WTC11 (cell line): ENCODE measurements at regions not wholly inside any gene's neighbourhood (a gene's known extent, or its start where the extent isn't known, plus 50 kb on each side); places are given as distances from the start of the nearest gene placed in this dataset.
"Not testable (repeated sequence)": the region's sequence is repeated elsewhere in the genome, so short reads cannot be mapped to it uniquely, and the experiment has no call there.

Source experiments
- ATAC-seq: fragments of 200-7000 bp; cut with Tn5 transposase; 2 replicates; pipeline ENCODE4 v1.10.0; 2021; ENCODE audit warnings: mild to moderate bottlenecking, moderate library complexity
- CTCF ChIA-PET: fragments of 300-600 bp; sonication (Branson Sonifier 250); formaldehyde crosslinking; loops from one replicate; lab custom pipeline; 2021; ENCODE audit warnings: antibody characterized with exemption; lab: Charles Lee
- POLR2A ChIA-PET: fragments of 350-600 bp; sonication (Branson Sonifier 250); formaldehyde crosslinking; loops from one replicate; lab custom pipeline; 2021; ENCODE audit warnings: antibody characterized with exemption; lab: Charles Lee
- DNase-seq: peaks from one replicate; pipeline ENCODE4 v3.0.0; 2021; ENCODE audit warnings: low spot score
- H3K27ac Mint-ChIP-seq: 2 replicates; pipeline ENCODE4 v1.8.0; 2021; ENCODE audit warnings: mixed read lengths
- H3K27me3 Mint-ChIP-seq: 2 replicates; pipeline ENCODE4 v1.8.0; 2021; ENCODE audit warnings: low read depth, mild to moderate bottlenecking, moderate library complexity, mixed read lengths
- H3K36me3 Mint-ChIP-seq: 2 replicates; pipeline ENCODE4 v1.8.0; 2021; ENCODE audit warnings: mixed read lengths
- H3K4me1 Mint-ChIP-seq: 2 replicates; pipeline ENCODE4 v1.8.0; 2022; ENCODE audit warnings: mixed read lengths
- H3K4me3 Mint-ChIP-seq: 2 replicates; pipeline ENCODE4 v1.8.0; 2021; ENCODE audit warnings: mild to moderate bottlenecking, moderate library complexity, mixed read lengths
- H3K9me3 Mint-ChIP-seq: 2 replicates; pipeline ENCODE4 v1.8.0; 2021; ENCODE audit warnings: mixed read lengths
- CREB1 ChIP-seq: sonication (generic); formaldehyde crosslinking; IDR thresholded peaks from 2 replicates; pipeline ENCODE4 v1.8.0; 2023; ENCODE audit warnings: mild to moderate bottlenecking, missing genetic modification reagents
- CREM ChIP-seq: sonication (generic); formaldehyde crosslinking; IDR thresholded peaks from 2 replicates; pipeline ENCODE4 v1.8.1; 2022; ENCODE audit warnings: mild to moderate bottlenecking, missing genetic modification reagents, moderate library complexity
- E2F1 ChIP-seq: sonication (generic); formaldehyde crosslinking; IDR thresholded peaks from 2 replicates; pipeline ENCODE4 v1.8.0; 2022; ENCODE audit warnings: mild to moderate bottlenecking, missing genetic modification reagents
- ELF4 ChIP-seq: sonication (generic); formaldehyde crosslinking; IDR thresholded peaks from 2 replicates; pipeline ENCODE4 v1.8.1; 2022; ENCODE audit warnings: low read depth, mild to moderate bottlenecking, moderate library complexity, missing genetic modification reagents
- ERG ChIP-seq: fragments of 250-450 bp; sonication (Bioruptor Pico); IDR thresholded peaks from 2 replicates; pipeline ENCODE4 v1.8.0; 2021; ENCODE audit warnings: mild to moderate bottlenecking
- FOXJ3 ChIP-seq: sonication (generic); formaldehyde crosslinking; IDR thresholded peaks from 2 replicates; pipeline ENCODE4 v1.9.0; 2021; ENCODE audit warnings: missing genetic modification reagents, mild to moderate bottlenecking, borderline replicate concordance
- GTF2I ChIP-seq: fragments of 250-450 bp; sonication (Bioruptor Pico); conservative IDR thresholded peaks from 2 replicates; pipeline ENCODE4 v1.4.0; 2021; ENCODE audit warnings: mild to moderate bottlenecking
- KAT7 ChIP-seq: sonication (generic); formaldehyde crosslinking; IDR thresholded peaks from 2 replicates; pipeline ENCODE4 v1.8.1; 2023; ENCODE audit warnings: missing genetic modification reagents, mild to moderate bottlenecking, borderline replicate concordance
- MYBL2 ChIP-seq: sonication (generic); formaldehyde crosslinking; IDR thresholded peaks from 2 replicates; pipeline ENCODE4 v1.8.1; 2023; ENCODE audit warnings: mild to moderate bottlenecking, moderate library complexity, missing genetic modification reagents
- PRDM15 ChIP-seq: sonication (generic); formaldehyde crosslinking; IDR thresholded peaks from 2 replicates; pipeline ENCODE4 v1.8.0; 2022; ENCODE audit warnings: missing genetic modification reagents
- TEAD1 ChIP-seq: sonication (generic); formaldehyde crosslinking; IDR thresholded peaks from 2 replicates; pipeline ENCODE4 v1.8.0; 2022; ENCODE audit warnings: mild to moderate bottlenecking, missing genetic modification reagents
- TF ChIP-seq, protein P1 (sequence below): sonication (generic); formaldehyde crosslinking; conservative IDR thresholded peaks from 2 replicates; pipeline ENCODE4 v1.8.1; 2022; ENCODE audit warnings: mild to moderate bottlenecking, missing genetic modification reagents
- TF ChIP-seq, protein P2 (sequence below): sonication (generic); formaldehyde crosslinking; IDR thresholded peaks from 2 replicates; pipeline ENCODE4 v1.8.1; 2023; ENCODE audit warnings: mild to moderate bottlenecking, missing genetic modification reagents

GRCh38 chr20:56752274-56752673 lies 123.2 kb downstream of the TFAP2C start:
- Mint-ChIP-seq H3K27ac (no peak overlapping the region), H3K36me3 (no peaks in the 10 kb centered on the region), H3K4me3 (no peak overlapping the region), H3K9me3 (peaks cover 2% of the 10 kb centered on the region), H3K27me3 (peaks cover 18% of the 10 kb centered on the region), H3K4me1 (peaks cover 46% of the 10 kb centered on the region)
- DNase-seq (no peak), ATAC-seq (no peak)
- TF ChIP-seq MYBL2 (CRISPR knock-in tag) (no peak), FOXJ3 (CRISPR knock-in tag) (no peak)
- TF ChIP-seq, protein P1, sequence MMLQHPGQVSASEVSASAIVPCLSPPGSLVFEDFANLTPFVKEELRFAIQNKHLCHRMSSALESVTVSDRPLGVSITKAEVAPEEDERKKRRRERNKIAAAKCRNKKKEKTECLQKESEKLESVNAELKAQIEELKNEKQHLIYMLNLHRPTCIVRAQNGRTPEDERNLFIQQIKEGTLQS (CRISPR knock-in tag), result no peak
- ChIA-PET POLR2A (no interaction called here), CTCF (interaction anchor here (1.8 kb wide), 1 partner anchor 222 kb away, joined by 4 read pairs; no protein-coding TSS in a partner anchor)

GRCh38 chr20:56755201-56755600 lies 126.1 kb downstream of the TFAP2C start:
- H3K36me3 Mint-ChIP-seq, result no peaks in the 10 kb centered on the region
- H3K4me1 Mint-ChIP-seq, result peaks cover 22% of the 10 kb centered on the region
- H3K4me3 Mint-ChIP-seq, result no peak overlapping the region
- no peak for ATAC-seq
- CTCF ChIA-PET, result interaction anchor here (0.6 kb wide), 1 partner anchor 572 kb away, joined by 3 read pairs; no protein-coding TSS in a partner anchor
- peaks cover 6% of the 10 kb centered on the region for H3K9me3 Mint-ChIP-seq
- no peak for TF ChIP-seq KAT7 (CRISPR knock-in tag)
- no peak for TF ChIP-seq CREB1 (CRISPR knock-in tag)
- TF ChIP-seq E2F1 (CRISPR knock-in tag), result no peak
- TF ChIP-seq, all 79 proteins: peak for 0
- Mint-ChIP-seq H3K27ac (no peak overlapping the region), H3K27me3 (peaks cover 18% of the 10 kb centered on the region)
- no peak for DNase-seq
- POLR2A ChIA-PET, result no interaction called here

DNA sequence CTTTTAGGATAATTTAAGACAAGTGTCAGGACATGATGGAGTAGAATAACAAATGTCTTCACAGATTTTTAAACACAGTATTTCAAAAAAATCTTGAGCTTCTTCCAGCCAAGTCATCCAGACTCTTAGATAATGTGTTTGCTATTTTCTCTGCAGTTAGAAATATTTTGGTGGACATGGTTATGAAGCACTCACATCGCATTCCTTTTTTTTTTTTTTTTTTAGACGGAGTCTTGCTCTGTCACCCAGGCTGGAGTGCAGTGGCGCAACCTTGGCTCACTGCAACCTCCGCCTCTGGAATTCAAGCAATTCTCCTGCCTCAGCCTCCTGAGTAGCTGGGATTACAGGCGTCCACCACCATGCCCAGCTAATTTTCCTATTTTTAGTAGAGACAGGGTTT lies 127.6 kb downstream of the TFAP2C start:
- POLR2A ChIA-PET, result interaction anchor here (0.7 kb wide), 1 partner anchor 205 kb away, joined by 3 read pairs; no protein-coding TSS in a partner anchor
- not testable (repeated sequence) for H3K27ac Mint-ChIP-seq, H3K9me3 Mint-ChIP-seq

DNA sequence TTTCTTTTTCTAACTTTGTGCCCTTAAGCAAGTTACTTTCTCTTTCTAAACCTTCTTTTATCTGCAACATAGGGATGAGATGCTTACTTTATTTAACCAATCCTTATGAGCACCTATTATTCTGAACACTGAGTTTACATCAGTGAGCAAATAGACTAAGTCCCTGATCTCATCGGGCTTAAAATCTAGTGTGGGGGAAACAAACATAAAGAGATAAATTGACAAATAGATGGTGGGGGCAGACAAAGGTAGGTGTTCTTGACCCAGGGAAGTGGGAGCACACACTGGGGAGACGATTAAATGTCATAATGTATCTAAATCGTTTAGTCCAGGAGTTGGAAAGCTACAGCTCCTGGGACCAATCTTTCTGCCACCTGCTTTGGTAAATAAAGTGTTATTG lies 129.6 kb downstream of the TFAP2C start:
- DNase-seq, result no peak
- Mint-ChIP-seq H3K27ac (no peak overlapping the region), H3K4me3 (no peak overlapping the region), H3K9me3 (peaks cover 10% of the 10 kb centered on the region), H3K27me3 (peaks cover 8% of the 10 kb centered on the region), H3K36me3 (no peaks in the 10 kb centered on the region), H3K4me1 (no peaks in the 10 kb centered on the region)
- ATAC-seq, result no peak
- ChIA-PET CTCF (no interaction called here), POLR2A (no interaction called here)
- no peak for TF ChIP-seq TEAD1 (CRISPR knock-in tag)

More for the DNA sequence above, 127.6 kb downstream of the TFAP2C start:
- H3K4me3 Mint-ChIP-seq, H3K4me1 Mint-ChIP-seq, H3K36me3 Mint-ChIP-seq, CTCF ChIA-PET, ATAC-seq, DNase-seq: not testable (repeated sequence)
- H3K27me3 Mint-ChIP-seq, result peaks cover 10% of the 10 kb centered on the region

- no peak for DNase-seq
- CTCF ChIA-PET, result interaction anchor here (0.7 kb wide), 1 partner anchor 71 kb away, joined by 3 read pairs; no protein-coding TSS in a partner anchor
- TF ChIP-seq PRDM15 (CRISPR knock-in tag) (no peak), ELF4 (CRISPR knock-in tag) (no peak), CREM (CRISPR knock-in tag) (no peak), ERG (CRISPR knock-in tag) (no peak), GTF2I (CRISPR knock-in tag) (no peak)
- TF ChIP-seq, protein P2, sequence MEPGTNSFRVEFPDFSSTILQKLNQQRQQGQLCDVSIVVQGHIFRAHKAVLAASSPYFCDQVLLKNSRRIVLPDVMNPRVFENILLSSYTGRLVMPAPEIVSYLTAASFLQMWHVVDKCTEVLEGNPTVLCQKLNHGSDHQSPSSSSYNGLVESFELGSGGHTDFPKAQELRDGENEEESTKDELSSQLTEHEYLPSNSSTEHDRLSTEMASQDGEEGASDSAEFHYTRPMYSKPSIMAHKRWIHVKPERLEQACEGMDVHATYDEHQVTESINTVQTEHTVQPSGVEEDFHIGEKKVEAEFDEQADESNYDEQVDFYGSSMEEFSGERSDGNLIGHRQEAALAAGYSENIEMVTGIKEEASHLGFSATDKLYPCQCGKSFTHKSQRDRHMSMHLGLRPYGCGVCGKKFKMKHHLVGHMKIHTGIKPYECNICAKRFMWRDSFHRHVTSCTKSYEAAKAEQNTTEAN (CRISPR knock-in tag), result no peak
- Mint-ChIP-seq H3K27me3 (peaks cover 4% of the 10 kb centered on the region; the same call in 1 of the 2 replicates), H3K27ac (no peak overlapping the region), H3K36me3 (no peaks in the 10 kb centered on the region), H3K9me3 (peaks cover 10% of the 10 kb centered on the region), H3K4me1 (no peaks in the 10 kb centered on the region), H3K4me3 (no peak overlapping the region)
- POLR2A ChIA-PET, result no interaction called here
- ATAC-seq, result no peak
Observed at GRCh38 chr20:56759741-56760278, 130.7 kb downstream of the TFAP2C start.
